ENCODE measurements at regions not wholly inside any gene's neighbourhood (a gene's known extent, or its start where the extent isn't known, plus 50 kb on each side); places are given as distances from the start of the nearest gene placed in this dataset.

DNA sequence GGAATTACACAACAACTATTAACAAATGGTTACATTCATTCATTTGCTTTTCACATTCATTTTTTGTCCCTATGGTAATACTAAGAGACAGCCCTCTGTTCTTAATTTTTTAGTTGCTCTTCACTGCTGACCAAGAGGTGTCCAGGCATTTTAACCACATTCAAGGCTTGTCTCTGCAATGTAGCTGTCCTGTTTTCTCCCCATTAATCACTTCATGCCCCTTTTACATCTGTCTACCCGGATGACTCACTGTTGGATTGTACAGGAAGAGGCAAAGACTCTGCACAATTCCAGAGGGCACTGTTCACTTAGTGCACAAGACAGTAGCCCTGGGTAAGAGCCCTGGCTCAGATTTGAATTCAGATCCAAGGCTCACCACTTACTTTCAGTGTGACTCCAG lies 168.5 kb downstream of the NOC3L start:
- DNase-seq: no peak

DNA sequence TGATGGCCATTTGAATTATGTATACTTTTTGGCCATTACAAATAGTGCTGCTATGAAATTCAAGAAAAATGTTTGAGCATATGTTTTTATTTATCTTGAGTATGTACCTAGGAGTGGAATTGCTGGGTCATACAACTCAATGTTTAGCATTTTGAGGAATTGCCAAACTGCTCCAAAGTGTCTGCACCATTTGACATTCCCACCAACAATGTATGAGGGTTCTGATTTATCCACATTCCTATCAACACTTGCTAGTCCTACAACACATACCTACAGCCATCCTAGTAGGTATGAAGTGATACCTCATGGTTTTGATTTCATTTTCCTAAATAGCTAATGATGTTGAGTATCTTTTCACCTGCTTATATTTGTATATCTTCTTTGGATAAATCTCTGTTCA lies 165.5 kb downstream of the NOC3L start:
- DNase-seq: no peak

DNA sequence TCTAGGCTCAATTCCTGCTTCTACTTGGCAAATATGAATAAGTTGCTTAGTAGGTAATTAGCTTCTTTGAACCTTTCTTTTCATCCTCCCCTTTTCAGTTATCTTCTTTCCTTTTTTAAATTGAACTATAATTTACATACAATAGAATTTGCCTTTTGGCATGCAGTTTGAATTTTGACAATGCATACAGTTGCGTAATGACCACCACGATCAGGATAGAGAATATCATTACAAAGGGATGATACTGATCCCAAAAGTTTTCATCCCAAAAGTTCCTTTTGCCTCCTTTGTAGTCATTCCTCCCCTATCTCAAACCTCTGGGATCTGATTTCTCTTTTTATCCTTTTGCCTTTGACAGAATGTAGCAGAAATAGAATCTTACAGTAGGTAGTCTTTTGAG lies 164.4 kb downstream of the NOC3L start:
- no peak for DNase-seq

DNA sequence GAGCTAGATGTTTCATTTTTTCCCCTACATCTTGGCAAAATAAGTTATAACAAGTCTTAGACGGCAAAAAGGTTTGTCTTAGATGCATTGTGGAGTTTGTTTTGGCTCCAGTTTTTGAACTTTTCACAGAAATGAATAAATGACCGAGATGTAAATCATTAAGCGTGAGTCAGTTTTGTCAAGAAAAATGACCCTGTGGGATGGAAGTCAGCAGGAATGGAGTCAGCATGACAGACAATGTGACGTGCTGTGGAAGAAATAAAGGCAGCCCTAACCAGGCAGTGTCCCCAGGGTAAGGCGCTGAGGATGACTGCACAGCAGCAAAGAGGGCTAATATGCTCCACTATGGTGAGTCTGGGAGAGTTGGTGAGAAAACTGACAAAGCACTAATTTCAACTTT lies 163.2 kb downstream of the NOC3L start:
- no peak for DNase-seq

DNA sequence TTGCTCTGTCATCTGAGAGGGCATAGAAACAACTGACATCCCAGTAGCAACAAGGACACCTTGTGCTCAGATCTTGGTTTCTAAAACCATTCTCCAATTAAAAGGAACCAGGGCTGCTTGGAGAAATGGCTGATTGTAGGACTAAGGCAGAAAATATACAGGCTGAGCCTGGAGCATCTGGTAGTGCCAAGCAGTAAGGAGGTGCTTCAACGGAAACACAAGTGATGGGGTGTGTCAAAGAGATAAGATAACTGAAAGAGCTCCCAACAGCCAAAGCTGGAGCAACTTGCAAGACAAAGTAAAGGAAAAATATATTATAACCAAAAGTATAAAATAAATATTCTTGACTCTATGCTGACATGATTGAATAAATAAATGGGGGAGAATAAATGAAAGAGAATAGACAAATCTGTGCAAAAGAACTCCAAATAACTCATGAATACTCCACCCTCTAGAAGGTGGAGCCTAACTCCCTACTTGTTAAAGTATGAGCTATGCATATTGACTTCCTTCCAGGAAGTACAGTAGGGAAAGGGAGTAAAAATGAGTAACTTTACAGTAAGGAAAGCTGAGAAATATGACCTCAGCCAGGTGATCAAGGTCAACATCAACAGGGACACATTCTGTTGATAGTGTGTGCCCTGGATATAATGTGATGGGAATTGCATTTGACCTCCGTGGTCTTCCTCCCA lies 162.4 kb downstream of the NOC3L start:
- no peak for DNase-seq

DNA sequence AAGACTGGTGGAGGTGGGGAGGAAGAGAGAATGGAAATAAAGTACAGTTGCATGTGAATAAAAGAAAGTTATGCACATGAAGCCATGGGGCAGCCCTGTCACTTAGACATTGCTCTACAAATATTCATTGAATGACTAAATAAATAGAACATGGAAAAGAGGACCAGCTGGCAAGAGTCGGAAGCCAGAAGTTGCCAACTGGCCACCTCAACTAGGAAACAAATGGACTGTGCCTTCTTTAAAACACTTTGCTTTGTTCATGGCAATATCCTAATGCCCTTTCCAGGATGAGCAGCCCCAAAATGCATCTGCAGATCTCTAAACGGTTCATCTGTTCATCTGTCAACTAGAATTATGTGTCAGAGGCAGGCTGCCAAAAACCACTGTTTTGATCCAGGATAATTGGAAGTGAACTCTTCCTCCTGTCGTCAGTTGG lies 157.3 kb downstream of the NOC3L start:
- peak; percentile 13 for DNase-seq

DNA sequence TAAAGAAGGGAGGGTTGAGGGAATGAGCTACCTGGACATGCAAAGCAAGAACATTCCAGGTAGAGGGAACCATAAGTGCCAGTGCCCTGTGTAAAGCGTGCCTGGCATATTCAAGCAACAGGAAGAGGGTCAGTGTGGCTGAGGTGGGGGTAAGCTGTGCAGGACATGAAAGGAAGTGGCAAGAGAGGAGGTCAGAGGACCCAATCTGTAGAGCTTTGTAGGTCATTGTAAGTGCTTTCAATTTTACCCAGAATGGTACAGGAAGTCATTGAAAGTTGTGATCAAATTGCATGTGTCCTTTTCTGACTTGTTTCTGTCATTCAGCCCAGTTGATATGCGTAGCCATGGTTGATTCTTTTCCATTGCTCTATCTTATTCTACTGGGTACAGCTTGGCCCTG lies 156.6 kb downstream of the NOC3L start:
- DNase-seq: no peak

DNA sequence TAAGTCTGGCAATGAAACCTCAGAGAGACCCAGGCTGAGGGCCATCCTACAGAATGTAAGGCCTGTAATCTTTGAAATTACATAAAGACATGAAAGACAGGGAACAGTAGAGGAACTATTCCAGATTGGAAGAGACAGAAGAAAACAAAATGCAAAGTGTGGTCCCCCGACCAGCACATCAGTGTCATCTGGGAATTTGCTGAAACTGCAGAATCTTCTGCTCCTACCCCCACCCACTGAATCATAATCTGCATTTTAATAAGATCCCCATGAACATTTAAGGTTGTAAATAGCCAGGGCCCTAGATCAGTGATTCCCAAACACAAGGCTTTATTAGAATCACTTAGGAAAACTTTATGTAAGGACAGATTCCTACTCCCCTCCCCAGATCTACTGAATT lies 154.4 kb downstream of the NOC3L start:
- no peak for DNase-seq

DNA sequence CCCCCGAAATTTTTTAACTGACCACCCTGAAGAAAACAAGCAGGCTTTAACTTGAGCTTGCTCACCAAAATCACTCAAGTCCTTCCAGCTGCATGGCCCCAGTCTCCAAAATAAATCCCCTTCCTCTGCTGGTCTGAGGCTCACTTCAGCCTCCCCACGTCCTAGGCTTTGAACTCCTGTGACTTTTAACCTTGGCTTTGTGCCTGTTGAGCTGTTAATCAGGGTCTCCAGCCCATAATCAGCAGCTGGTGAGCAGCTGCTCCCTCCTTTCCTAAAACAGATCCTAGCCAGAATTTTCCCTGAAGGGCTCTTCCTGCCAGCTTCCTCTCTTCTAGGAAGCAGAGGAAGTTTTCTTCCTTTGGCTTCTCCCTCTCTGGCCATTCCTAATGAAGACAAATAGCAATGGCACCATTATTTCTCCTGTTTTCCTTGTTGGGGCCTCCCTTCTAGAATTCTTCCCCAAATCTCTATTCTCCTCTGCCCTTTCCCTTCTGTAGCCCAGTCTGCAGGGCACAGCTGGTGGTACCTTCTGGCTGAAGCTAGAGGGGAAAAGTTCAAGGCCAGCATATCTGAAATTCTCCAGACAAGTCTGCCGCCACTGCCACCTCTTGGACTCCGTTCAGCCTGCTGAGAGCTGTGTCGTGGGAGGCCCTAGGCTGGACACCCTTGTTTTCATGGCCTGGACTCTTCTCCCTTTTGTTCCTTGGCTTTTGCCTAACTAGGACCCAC lies 152.1 kb downstream of the NOC3L start:
- no peak for DNase-seq

DNA sequence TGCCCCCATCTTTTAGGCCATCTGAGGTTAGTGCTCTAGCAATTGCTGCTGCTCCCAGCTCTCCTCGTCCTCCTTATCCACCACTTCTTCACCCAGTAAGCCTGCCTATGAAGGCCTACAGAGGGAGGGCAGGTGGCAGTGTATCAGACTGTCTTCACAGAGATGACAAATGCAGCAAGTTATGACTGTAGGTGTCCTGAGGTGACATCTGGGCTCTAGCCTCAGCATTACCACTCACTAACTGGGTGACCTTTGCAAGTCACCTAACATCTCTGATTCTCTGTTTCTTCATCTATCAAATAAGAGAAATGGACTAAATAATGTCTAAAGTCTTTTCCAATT lies 151.6 kb downstream of the NOC3L start:
- no peak for DNase-seq

DNA sequence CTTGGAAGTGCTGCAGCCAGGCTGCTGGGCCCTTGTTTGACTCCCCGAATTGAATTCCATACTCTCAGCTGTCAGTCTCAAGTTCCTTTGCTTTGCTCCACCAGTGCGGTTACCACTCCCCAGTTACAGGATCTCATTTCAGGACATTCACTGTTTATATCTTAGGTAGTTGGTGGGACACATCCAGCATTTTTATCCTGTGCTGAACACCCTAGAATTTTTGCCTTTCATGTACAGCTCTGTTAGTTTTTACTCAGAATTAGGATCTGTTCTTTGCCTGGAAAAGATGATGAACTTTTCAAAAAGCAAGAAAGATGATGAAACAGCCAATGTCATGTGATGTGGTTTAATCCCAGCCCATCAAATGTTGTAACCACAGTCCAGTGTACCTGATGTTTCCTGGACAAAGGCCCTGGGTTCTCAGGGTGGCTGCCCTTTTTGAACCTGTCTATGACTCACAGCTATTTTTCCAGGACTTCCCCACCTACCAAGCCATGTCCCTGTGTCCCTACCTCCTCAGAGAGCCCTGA lies 149.7 kb downstream of the NOC3L start:
- no peak for DNase-seq

DNA sequence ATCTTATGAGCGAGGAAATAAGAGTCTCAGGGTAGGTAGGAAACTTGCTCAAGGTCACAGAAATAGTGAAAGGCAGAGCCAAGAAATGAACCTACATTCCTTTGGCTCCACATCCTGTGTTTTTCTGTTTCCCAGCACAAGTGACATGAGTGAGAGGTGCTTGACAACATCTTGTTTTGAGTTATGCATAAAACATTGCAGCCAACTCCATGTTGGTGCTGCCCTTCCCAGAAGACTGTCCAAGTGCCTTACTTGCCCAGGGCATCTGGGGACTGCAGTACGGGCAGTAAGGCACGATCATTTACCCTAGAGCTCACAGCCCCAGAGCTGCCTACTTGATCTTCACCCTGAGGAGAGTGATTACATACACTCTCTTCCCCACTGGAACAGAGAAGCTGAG lies 148.8 kb downstream of the NOC3L start:
- no peak for DNase-seq

DNA sequence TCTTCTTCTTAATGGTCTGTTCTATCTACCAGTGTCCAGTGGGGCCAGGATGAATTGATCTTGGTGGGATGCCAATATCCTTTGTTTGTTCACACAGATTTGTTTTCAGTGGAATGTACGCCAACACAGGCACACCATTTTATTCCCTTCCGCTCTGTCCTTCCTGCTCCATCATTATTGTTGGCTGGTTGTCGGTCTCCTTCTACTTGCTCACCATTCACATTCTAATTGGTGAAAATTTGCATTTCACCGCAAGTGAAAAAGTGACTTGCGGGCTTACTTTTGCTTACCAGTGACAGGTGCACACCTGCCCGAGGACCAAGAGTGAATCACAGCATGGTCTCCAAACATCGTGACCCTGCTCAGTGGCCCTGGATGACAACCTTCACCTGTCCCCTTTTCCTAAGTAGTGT lies 148.3 kb downstream of the NOC3L start:
- no peak for DNase-seq

DNA sequence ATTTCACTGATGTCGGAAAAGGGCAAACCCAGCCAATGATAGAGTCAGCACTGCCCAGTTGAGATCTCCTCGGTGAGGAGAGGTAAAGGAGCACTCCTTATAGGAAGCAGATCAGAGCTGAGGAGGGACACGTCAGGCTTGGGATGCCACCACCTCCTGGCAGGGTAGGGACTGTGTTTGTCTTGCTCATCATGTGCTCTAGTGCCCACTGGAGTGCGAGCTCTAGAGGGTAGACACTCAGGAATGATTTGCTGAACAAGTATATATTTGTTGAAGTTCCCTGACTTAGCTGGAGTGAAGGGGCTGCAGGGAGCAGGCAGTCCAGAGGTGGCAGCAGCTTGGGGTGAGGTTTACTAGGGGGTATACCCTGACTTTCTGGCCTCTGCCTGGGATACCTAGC lies 146.5 kb downstream of the NOC3L start:
- no peak for DNase-seq

DNA sequence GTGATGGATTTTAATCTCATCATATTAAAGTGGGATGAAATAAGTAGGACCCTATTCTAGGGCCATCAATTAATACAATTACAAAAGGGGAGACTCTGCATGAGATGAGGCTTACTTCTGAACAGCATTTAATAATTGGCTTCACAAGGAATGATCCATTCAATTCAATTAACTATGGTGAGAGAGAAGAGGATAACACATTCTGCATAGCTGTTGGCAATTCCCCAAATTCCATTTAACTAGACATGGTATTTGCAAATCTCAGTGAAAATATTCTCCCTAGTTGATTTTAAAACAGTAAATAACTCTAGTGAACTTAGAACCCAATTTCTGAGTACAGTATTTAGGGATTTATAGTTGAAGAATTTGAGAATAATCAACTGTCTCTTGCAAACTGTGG lies 145.3 kb downstream of the NOC3L start:
- DNase-seq: no peak

DNA sequence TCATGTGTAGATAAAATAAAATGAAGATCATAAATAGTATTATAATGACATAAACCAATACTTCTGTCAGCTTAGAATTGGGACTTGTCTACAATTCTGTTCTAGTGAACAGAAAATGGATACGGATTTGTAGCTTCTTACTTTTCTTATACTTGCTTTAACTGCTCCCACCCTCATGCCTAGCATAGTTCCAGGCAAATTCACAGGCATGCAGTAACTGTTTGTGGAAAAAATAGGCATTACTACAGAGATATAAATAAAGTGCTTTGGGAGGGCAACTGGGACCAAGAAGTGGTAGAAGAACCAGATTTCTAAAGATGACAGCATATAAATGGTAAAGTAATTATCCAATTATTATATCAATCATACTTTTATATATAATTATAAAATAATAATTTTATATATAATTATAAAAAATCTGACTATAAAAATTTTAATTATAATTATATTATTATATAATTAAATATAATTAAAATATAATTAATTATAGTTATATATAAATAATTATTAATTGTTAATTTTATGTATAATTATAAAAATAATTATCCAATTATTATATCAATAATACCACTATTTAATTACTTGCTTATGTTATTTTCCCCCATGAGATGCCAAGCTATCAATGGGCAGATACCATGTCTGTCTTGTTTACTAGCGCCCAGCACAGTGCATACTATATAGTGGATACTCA lies 144.1 kb downstream of the NOC3L start:
- DNase-seq: no peak

DNA sequence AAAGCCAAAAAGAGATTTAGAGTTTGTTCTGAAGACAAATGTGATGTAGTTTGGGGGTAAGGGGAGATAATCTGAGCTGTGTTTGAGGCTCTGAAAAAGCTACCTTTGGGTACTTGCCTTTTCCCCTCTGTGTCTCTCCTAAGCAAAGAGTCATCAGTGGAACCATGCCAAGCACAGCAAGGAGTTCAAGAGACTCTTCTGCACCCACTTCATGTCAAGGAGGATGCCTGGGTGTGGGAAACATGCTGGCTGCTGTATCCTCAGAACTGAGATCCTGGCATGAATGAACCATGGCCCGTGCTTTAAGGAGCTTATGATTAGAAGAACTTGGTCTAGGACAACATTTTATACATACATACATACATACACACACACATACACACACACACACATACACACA lies 142.9 kb downstream of the NOC3L start:
- DNase-seq: peak; percentile 36

DNA sequence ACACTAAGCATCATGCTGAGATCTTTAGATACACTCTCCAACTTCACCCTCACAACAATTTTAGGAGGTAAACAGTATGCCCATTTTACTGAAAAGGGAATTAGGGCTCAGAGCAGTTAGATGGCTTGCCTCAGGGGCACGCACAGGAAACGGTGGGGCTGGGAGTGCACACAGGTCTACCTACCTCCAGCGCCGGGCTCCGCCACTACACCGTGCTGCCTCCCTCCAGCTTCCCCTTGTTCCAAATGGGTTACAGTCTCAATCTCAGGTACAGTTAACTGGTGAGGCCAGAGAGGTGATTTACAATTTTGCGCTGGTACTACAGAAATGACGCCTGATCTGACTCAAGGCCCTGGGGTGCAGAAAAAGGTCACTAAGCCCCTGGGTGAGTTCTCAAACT lies 142.0 kb downstream of the NOC3L start:
- no peak for DNase-seq

DNA sequence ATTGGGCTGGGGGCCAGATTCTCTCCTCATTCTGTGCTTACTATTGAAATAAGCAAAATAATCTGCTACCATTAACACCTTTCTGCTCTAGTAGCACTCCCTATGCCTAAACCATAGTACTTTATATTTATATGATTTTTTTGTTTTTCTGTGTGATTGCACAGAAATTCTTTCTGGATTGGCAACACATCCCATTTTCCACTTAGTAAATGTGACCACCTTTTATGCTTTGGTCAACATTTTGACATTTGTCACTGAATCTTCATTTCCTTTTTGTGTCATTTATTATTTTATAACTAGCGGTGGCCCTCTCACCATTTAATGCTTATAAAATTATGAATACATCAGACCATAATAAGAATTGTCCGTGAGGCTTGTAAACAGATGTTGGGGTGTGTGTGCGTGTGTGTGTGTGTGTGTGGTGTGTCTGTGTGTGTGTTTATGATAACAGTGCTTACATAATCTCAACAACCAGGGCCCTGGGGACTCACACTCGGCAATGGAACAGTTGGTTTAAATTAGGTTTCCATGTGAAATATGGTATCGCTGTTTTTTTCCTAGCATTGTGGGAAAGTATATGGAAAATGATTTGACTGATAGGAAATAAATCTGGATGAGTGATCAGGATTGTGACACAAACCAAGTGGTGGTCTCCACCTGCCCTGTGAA lies 138.9 kb downstream of the NOC3L start:
- DNase-seq: no peak

DNA sequence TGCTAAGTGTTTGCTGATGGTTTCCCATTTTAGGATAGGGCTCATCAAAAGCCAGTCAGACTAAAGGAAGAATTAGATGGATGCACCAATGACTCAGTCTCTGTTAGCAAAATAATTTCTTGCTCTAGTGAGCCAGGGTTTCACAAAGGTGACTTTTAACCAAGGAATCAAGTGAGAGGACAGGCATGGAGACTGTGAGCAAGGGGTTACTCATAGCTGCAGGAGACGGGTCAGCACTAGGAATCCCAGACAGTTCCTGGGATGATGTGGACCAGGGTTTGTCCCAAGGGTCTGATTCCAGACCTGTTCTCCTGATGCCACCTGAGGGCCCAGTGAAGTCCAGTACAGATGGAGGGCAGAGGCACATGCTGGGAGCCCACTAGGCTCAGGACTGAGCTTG lies 138.1 kb downstream of the NOC3L start:
- no peak for DNase-seq

DNA sequence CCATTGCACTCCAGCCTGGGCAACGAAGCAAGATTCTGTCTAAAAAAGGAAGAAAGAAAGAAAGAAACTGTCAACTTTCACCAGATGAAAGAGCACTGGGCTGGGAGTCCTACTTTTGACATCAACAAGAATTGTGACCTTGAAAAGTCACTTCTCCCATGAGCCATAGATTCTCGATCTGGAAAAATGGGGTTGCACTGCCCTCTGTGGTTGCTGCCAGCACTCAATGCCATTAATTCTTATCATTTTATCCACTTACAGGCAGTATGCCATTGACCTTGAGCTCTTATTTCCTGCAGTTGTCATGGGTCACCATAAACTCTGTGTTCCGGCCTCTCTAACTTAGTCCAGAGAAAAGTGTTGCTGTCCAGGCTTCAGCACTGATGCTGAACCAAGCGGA lies 137.2 kb downstream of the NOC3L start:
- no peak for DNase-seq

DNA sequence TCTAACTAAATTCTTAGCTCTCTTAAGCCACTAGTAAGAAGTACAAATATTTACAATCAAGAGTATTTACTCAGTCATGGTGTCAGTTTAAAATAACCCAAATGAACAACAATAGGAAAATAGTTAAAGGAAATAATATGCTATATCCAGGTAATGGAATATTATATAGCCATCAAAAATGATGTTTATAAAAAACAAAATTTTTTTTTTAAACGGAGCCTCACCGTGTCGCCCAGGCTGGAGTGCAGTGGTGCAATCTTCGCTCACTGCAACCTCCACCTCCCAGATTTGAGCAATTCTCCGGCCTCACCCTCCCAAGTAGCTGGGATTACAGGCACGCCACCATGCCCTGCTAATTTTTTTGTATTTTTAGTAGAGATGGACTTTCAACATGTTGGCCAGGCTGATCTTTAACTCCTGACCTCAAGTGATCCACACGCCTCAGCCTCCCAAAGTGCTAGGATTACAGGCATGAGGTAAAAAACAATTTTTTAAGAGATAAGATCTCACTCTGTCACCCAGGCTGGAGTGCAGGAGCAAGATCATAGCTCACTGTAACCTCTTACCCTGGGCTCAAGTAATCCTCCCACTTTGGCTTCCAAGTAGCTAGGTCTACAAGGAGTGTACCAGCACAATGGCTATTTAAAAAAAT lies 132.5 kb downstream of the NOC3L start:
- DNase-seq: no peak

Data from NCI-H2029 (cell line).